NCI-H69 (cell line): ENCODE measurements at regions not wholly inside any gene's neighbourhood (a gene's known extent, or its start where the extent isn't known, plus 50 kb on each side); places are given as distances from the start of the nearest gene placed in this dataset.

Experiments used
- DNase-seq: peaks from one replicate; lab custom pipeline; 2025; lab: John Stamatoyannopoulos, UW

- no peak for DNase-seq
Observed at GRCh38 chr3:182585532-182586150, 207.7 kb upstream of the ATP11B start.

- DNase-seq = peak; percentile 29
Observed at GRCh38 chr3:182592747-182593146, 200.6 kb upstream of the ATP11B start.

GRCh38 chr3:182596676-182597410, 196.5 kb upstream of the ATP11B start:
- peak; percentile 99 for DNase-seq

GRCh38 chr3:182597621-182598041, 195.7 kb upstream of the ATP11B start:
- no peak for DNase-seq

GRCh38 chr3:182601597-182601996, 191.7 kb upstream of the ATP11B start:
- DNase-seq = no peak

- no peak for DNase-seq
Observed at GRCh38 chr3:182603501-182603900, 189.8 kb upstream of the ATP11B start.

GRCh38 chr3:182605882-182606611, 187.3 kb upstream of the ATP11B start:
- no peak for DNase-seq

GRCh38 chr3:182606905-182607504, 186.3 kb upstream of the ATP11B start:
- no peak for DNase-seq

GRCh38 chr3:182608832-182609231, 184.5 kb upstream of the ATP11B start:
- DNase-seq = peak; percentile 79

GRCh38 chr3:182609575-182610156, 183.6 kb upstream of the ATP11B start:
- peak; percentile 86 for DNase-seq

- DNase-seq = no peak
Observed at GRCh38 chr3:182612332-182612731, 181.0 kb upstream of the ATP11B start.

GRCh38 chr3:182617500-182617899, 175.8 kb upstream of the ATP11B start:
- DNase-seq = peak; percentile 35

GRCh38 chr3:182618085-182618732, 175.1 kb upstream of the ATP11B start:
- DNase-seq = peak; percentile 88

GRCh38 chr3:182618981-182619591, 174.2 kb upstream of the ATP11B start:
- DNase-seq = peak; percentile 62

- DNase-seq = no peak
Observed at GRCh38 chr3:182620723-182621434, 172.4 kb upstream of the ATP11B start.

- DNase-seq = peak; percentile 55
Observed at GRCh38 chr3:182621435-182622240, 171.7 kb upstream of the ATP11B start.

- DNase-seq = no peak
Observed at GRCh38 chr3:182622241-182622545, 171.1 kb upstream of the ATP11B start.

- peak; percentile 43 for DNase-seq
Observed at GRCh38 chr3:182626484-182627467, 166.5 kb upstream of the ATP11B start.

GRCh38 chr3:182628531-182628930, 164.8 kb upstream of the ATP11B start:
- no peak for DNase-seq
